ENCODE measurements at regions not wholly inside any gene's neighbourhood (a gene's known extent, or its start where the extent isn't known, plus 50 kb on each side); places are given as distances from the start of the nearest gene placed in this dataset.
"Not testable (repeated sequence)": the region's sequence is repeated elsewhere in the genome, so short reads cannot be mapped to it uniquely, and the experiment has no call there.

DNA sequence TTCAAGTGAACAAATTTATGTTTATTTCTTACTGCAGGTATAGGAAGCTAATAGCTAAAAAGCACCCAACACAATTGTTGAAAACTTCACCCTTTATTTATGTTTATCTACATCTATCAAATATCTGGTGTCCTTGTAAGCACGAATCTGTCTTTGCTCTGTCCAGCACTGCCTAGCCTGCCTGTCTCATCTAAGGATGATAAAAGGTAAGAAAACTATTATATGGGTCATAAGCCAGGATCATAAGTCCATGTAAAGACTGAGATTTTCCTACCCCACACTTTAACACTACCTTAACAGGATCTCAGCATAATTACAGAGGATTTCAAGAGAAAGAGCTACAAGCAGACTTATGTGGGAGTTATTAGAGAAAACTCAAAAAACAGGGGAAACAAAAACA lies 365.6 kb upstream of the TMEFF2 start:
- TF ChIP-seq, protein P1, sequence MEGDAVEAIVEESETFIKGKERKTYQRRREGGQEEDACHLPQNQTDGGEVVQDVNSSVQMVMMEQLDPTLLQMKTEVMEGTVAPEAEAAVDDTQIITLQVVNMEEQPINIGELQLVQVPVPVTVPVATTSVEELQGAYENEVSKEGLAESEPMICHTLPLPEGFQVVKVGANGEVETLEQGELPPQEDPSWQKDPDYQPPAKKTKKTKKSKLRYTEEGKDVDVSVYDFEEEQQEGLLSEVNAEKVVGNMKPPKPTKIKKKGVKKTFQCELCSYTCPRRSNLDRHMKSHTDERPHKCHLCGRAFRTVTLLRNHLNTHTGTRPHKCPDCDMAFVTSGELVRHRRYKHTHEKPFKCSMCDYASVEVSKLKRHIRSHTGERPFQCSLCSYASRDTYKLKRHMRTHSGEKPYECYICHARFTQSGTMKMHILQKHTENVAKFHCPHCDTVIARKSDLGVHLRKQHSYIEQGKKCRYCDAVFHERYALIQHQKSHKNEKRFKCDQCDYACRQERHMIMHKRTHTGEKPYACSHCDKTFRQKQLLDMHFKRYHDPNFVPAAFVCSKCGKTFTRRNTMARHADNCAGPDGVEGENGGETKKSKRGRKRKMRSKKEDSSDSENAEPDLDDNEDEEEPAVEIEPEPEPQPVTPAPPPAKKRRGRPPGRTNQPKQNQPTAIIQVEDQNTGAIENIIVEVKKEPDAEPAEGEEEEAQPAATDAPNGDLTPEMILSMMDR (IDR thresholded peaks at IDR 0.05), result no peak
- DNase-seq (ENCODE audit: low spot score) (no peak), ATAC-seq (ENCODE audit: low FRiP score) (no peak)

DNA sequence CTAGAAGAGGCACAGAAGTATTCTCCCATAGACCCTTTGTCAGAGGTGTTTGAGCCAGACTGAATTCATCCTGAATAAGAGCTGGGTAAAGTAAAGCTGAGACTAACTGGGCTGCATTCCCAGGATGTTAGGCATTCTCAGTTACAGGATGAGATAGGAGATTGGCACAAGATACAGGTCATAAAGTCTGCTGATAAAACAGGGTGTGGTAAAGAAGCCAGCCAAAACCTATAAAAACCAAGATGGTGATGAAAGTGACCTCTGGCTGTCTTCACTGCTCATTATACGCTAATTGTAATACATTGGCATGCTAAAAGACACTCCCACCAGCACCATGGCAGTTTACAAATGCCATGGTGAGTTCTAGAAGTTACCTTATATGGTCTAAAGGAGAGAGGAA lies 364.9 kb upstream of the TMEFF2 start:
- DNase-seq (ENCODE audit: low spot score), result no peak
- TF ChIP-seq, protein P1 (IDR thresholded peaks at IDR 0.05), result no peak
- ATAC-seq (ENCODE audit: low FRiP score), result no peak

DNA sequence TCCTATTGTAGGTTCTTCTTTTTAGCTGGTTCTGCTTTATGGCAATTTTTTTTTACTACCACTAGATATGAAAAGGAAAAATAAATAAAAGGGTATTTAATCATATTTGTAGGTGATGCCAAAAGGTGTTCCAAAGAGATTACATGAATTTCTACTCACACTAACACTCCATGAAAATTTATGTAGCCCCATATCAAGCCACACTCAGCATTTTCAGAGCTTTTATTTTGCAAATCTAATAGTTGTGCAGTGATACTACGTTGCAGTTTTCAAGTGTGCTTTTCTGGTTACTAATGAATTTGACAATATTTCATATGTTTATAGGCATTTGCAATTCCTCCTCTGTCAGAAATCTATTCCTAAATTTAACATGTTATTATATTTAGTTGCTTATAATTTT lies 363.9 kb upstream of the TMEFF2 start:
- no peak for ATAC-seq (ENCODE audit: low FRiP score)
- TF ChIP-seq, protein P1 (IDR thresholded peaks at IDR 0.05), result no peak

DNA sequence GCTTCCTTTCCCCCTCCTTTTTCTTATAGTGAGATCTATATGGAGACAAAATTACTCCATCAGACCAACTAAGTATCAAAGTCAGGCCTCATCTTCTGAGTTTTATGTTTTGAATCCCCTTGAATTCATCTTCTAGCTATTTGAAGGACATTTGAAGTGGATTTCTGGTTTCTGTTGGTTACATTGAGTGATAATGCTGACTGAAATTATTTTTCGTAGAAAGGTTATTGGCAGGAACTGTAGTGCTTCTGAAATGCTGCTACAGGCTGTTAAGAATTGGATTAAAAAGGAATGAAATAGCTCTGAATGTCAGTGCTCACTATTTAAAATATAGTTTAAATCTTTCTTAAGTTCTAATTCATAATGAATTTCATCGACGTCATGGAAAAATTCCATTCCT lies 361.0 kb upstream of the TMEFF2 start:
- DNase-seq (ENCODE audit: low spot score), result no peak
- ATAC-seq (ENCODE audit: low FRiP score), result no peak
- TF ChIP-seq, protein P1 (IDR thresholded peaks at IDR 0.05), result no peak

More for the DNA sequence above, 363.9 kb upstream of the TMEFF2 start:
- no peak for DNase-seq (ENCODE audit: low spot score)

DNA sequence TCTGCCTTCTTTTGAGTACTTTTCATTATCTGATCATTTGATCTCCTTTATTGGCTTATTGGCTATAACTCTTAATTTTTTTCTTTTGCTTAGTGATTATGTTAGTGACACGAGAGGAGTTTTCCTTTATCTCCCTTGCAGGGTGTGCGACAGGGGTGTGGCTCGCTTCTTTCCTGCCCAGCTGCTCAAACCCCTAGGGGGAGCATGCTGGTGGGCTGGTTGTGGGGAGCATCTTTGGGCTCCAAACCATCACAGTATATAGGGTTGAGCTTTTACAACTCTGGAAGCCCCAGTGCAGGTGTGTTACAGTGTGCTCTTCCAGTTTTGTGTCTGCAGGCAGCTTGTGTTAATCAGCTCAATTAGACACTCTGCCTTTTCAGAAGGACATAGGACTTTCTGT lies 357.0 kb upstream of the TMEFF2 start:
- DNase-seq (ENCODE audit: low spot score) (no peak), ATAC-seq (ENCODE audit: low FRiP score) (no peak)
- TF ChIP-seq, protein P1 (IDR thresholded peaks at IDR 0.05), result no peak

DNA sequence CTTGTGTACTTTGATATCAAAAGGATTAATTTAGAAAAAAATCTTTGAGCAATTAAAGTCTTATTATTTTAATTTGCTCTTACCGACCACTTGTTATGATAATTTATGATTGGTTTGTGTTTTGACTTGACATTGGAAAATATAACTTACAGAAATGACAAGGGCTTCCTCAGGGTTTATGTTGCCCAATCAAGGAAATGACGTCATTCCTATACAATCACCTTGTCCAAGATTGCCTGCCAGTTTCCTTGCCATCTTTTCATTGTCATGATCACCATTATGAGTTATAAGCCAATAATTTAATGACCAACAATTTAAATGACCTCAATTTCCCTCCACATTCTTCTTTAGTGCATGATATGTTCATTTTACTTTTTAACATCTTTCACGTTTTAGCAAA lies 351.8 kb upstream of the TMEFF2 start:
- TF ChIP-seq, protein P1 (IDR thresholded peaks at IDR 0.05), result no peak
- ATAC-seq (ENCODE audit: low FRiP score), result no peak

DNA sequence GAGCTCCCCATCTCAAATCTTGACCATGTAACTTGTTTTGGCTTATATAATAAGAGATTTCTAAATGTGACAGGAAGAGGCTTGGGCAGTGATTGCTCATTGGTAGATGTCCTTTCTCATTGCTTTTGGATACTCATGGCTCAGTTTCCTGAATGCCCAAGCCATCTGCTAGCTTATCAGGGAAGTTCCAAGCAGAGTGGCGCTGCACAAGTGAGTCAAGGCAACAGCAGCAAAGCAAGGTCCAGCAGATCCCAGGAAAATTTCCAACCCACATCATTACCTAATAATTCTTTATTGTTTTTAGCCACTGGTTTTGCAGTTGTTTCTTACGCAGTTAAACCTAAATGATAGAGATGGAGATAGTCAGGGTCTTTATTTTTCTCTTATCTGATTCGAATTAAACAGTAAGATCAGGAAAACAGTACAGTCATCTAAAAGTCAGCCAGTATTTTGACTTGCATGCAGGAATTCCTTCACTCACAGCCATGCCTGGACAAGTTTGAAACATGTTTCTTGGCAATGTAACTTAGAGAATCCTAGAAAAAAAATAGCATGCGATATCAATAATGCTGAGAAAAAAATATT lies 349.7 kb upstream of the TMEFF2 start:
- ATAC-seq (ENCODE audit: low FRiP score) (no peak), DNase-seq (ENCODE audit: low spot score) (no peak)
- TF ChIP-seq, protein P1 (IDR thresholded peaks at IDR 0.05), result no peak

More for the DNA sequence above, 351.8 kb upstream of the TMEFF2 start:
- no peak for DNase-seq (ENCODE audit: low spot score)

DNA sequence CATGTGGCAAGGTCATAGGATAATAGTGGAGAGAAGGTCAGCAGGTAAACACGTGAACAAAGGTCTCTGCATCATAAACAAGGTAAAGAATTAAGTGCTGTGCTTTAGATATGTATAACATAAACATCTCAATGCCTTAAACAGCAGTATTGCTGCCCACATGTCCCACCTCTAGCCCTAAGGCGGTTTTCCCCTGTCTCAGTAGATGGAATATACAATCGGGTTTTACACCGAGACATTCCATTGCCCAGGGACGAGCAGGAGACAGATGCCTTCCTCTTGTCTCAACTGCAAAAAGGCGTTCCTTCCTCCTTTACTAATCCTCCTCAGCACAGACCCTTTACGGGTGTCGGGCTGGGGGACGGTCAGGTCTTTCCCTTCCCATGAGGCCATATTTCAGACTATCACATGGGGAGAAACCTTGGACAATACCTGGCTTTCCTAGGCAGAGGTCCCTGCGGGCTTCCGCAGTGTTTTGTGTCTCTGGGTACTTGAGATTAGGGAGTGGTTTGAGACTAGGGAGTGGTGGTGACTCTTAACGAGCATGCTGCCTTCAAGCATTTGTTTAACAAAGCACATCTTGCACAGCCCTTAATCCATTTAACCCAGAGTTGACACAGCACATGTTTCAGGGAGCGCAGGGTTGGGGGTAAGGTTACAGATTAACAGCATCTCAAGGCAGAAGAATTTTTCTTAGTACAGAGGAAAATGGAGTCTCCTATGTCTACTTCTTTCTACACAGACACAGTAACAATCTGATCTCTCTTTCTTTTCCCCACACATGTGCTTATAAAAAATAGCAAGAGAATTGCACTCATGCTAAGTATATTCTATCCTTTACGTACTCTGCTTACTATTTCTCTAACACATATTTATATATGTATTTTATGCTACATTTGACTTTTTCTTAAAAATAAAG lies 347.7 kb upstream of the TMEFF2 start:
- ATAC-seq (ENCODE audit: low FRiP score); DNase-seq (ENCODE audit: low spot score): not testable (repeated sequence)

Measured in omental fat pad (tissue), 3 donors.